Vagina (tissue), 2 donors: ENCODE measurements at regions not wholly inside any gene's neighbourhood (a gene's known extent, or its start where the extent isn't known, plus 50 kb on each side); places are given as distances from the start of the nearest gene placed in this dataset.

Experiments used
- DNase-seq, 2 donors: peaks; one replicate each; pipeline ENCODE4 v3.0.0-alpha.2; 2017; ENCODE audit errors: extremely low spot score in 2 of 2
- H3K27ac ChIP-seq: fragments of 200-600 bp; sonication (generic); one replicate; pipeline ENCODE4 v1.5.1; 2019
- H3K27me3 ChIP-seq: fragments of 200-600 bp; sonication (generic); one replicate; pipeline ENCODE4 v1.5.1; 2019
- H3K36me3 ChIP-seq, 2 donors: fragments of 200-600 bp; sonication (generic); one replicate each; pipeline ENCODE4 v1.5.1; 2017 to 2019
- H3K4me1 ChIP-seq: fragments of 200-600 bp; sonication (generic); one replicate; pipeline ENCODE4 v1.5.1; 2019
- H3K4me3 ChIP-seq, 2 donors: fragments of 200-600 bp; sonication (generic); 1 replicate in 1 of 2; 2 replicates in 1 of 2; pipeline ENCODE4 v1.5.1; 2016 to 2019
- H3K9me3 ChIP-seq: fragments of 200-600 bp; sonication (generic); one replicate; pipeline ENCODE4 v1.5.1; 2019
- CTCF ChIP-seq, 3 experiments: fragments of 450-650 bp in 2 of 3; fragments of 200-600 bp in 1 of 3; sonication (generic) in 1 of 3; IDR thresholded peaks; one replicate each; pipeline ENCODE4 v1.5.1; 2017 to 2019; ENCODE audit warnings: antibody characterized with exemption in 3 of 3, mild to moderate bottlenecking in 2 of 3, moderate library complexity in 2 of 3
- POLR2A ChIP-seq, 2 donors: fragments of 450-650 bp; IDR thresholded peaks; one replicate each; pipeline ENCODE4 v1.6.1; 2017; ENCODE audit warnings: antibody characterized with exemption in 2 of 2, mild to moderate bottlenecking in 2 of 2, moderate library complexity in 2 of 2
- POLR2AphosphoS5 ChIP-seq, 2 donors: sonication (generic); formaldehyde crosslinking; IDR thresholded peaks; one replicate each; pipeline ENCODE4 v1.9.0; 2017; ENCODE audit warnings: antibody characterized with exemption in 2 of 2, mild to moderate bottlenecking in 2 of 2, low read depth in 1 of 2; ENCODE audit not compliant: insufficient read depth in 1 of 2
- intact Hi-C: fragments of 100-400 bp; cut with DNase I; formaldehyde crosslinking; loops from one replicate; pipeline ENCODE4 v1.15.1; 2023

GRCh38 chr7:156020566-156020965 is 208.3 kb upstream of the SHH start:
- no peaks in the 10 kb centered on the region for H3K27me3 ChIP-seq
- TF ChIP-seq POLR2AphosphoS5 (IDR thresholded peaks at IDR 0.05; ENCODE audit: insufficient read depth in 1 of 2, low read depth in 1 of 2): no peak
- TF ChIP-seq POLR2A (IDR thresholded peaks at IDR 0.05): no peak
- no peak for TF ChIP-seq CTCF (IDR thresholded peaks at IDR 0.05)
- no peak overlapping the region for H3K27ac ChIP-seq
- H3K4me3 ChIP-seq: no peak overlapping the region
- no peaks in the 10 kb centered on the region for H3K9me3 ChIP-seq
- intact Hi-C loops: no loop called here
- no peaks in the 10 kb centered on the region for H3K36me3 ChIP-seq
- no peaks in the 10 kb centered on the region for H3K4me1 ChIP-seq
- DNase-seq: no peak

GRCh38 chr7:156019776-156020565 is 207.7 kb upstream of the SHH start:
- Histone ChIP-seq H3K4me3 (no peak overlapping the region), H3K36me3 (no peaks in the 10 kb centered on the region), H3K27me3 (no peaks in the 10 kb centered on the region), H3K4me1 (no peaks in the 10 kb centered on the region), H3K27ac (no peak overlapping the region), H3K9me3 (no peaks in the 10 kb centered on the region)
- DNase-seq: peak in 1 of 2 donors; percentile 40
- intact Hi-C loops: no loop called here
- no peak for TF ChIP-seq POLR2AphosphoS5 (IDR thresholded peaks at IDR 0.05; ENCODE audit: insufficient read depth in 1 of 2, low read depth in 1 of 2)
- no peak for TF ChIP-seq POLR2A (IDR thresholded peaks at IDR 0.05)
- no peak for TF ChIP-seq CTCF (IDR thresholded peaks at IDR 0.05)

- DNase-seq: peak; percentile 69 to 81
- H3K27me3 ChIP-seq: no peaks in the 10 kb centered on the region
- no peak overlapping the region for H3K27ac ChIP-seq
- H3K4me1 ChIP-seq: no peaks in the 10 kb centered on the region
- no peak overlapping the region for H3K4me3 ChIP-seq
- intact Hi-C loops: no loop called here
- no peak for TF ChIP-seq POLR2A (IDR thresholded peaks at IDR 0.05)
- H3K9me3 ChIP-seq: no peaks in the 10 kb centered on the region
- no peaks in the 10 kb centered on the region for H3K36me3 ChIP-seq
These were observed 207.0 kb upstream of the SHH start for GRCh38 chr7:156019308-156019707.

- Histone ChIP-seq H3K4me3 (no peak overlapping the region), H3K36me3 (no peaks in the 10 kb centered on the region), H3K4me1 (no peaks in the 10 kb centered on the region), H3K27me3 (no peaks in the 10 kb centered on the region), H3K9me3 (no peaks in the 10 kb centered on the region), H3K27ac (no peak overlapping the region)
- no peak for TF ChIP-seq CTCF (IDR thresholded peaks at IDR 0.05)
- no peak for TF ChIP-seq POLR2AphosphoS5 (IDR thresholded peaks at IDR 0.05; ENCODE audit: insufficient read depth in 1 of 2, low read depth in 1 of 2)
- no peak for TF ChIP-seq POLR2A (IDR thresholded peaks at IDR 0.05)
- peak; percentile 60 to 81 for DNase-seq
- intact Hi-C loops: no loop called here
These were observed 205.8 kb upstream of the SHH start for GRCh38 chr7:156017916-156018700.

- TF ChIP-seq CTCF (IDR thresholded peaks at IDR 0.05) (no peak), POLR2AphosphoS5 (IDR thresholded peaks at IDR 0.05; ENCODE audit: insufficient read depth in 1 of 2, low read depth in 1 of 2) (no peak), POLR2A (IDR thresholded peaks at IDR 0.05) (no peak)
- no peak overlapping the region for H3K4me3 ChIP-seq
- no peaks in the 10 kb centered on the region for H3K4me1 ChIP-seq
- DNase-seq: peak in 1 of 2 donors; percentile 69
- no peaks in the 10 kb centered on the region for H3K9me3 ChIP-seq
- no peaks in the 10 kb centered on the region for H3K27me3 ChIP-seq
- no peak overlapping the region for H3K27ac ChIP-seq
- intact Hi-C loops: no loop called here
- no peaks in the 10 kb centered on the region for H3K36me3 ChIP-seq
These were observed 205.2 kb upstream of the SHH start for GRCh38 chr7:156017431-156017830.
